ENCODE measurements at regions not wholly inside any gene's neighbourhood (a gene's known extent, or its start where the extent isn't known, plus 50 kb on each side); places are given as distances from the start of the nearest gene placed in this dataset.

- ChIA-PET POLR2A (no interaction called here), CTCF (no interaction called here)
- no peak overlapping the region for H3K27ac ChIP-seq (ENCODE audit: low read depth, low read length)
- no peak for DNase-seq (ENCODE audit: low read depth, low spot score)
- H3K4me3 ChIP-seq (ENCODE audit: low read depth, low read length) = no peak overlapping the region
- peaks cover 6% of the 10 kb centered on the region; the same call in 1 of the 2 replicates for H3K9me3 ChIP-seq (ENCODE audit: control insufficient read depth, insufficient read depth, low read length)
- H3K27me3 ChIP-seq (ENCODE audit: control insufficient read depth, insufficient read depth, low read length) = no peaks in the 10 kb centered on the region
- no peak for TF ChIP-seq CTCF (IDR thresholded peaks at IDR 0.05; ENCODE audit: low read depth, low read length)
Observed at GRCh38 chr3:110491413-110491812, 580.2 kb upstream of the NECTIN3 start.

GRCh38 chr3:110492876-110493275 lies 578.7 kb upstream of the NECTIN3 start:
- CTCF ChIA-PET = interaction anchor here (1.3 kb wide), 1 partner anchor 34 kb away, joined by 3 read pairs; no protein-coding TSS in a partner anchor
- no peaks in the 10 kb centered on the region for H3K9me3 ChIP-seq (ENCODE audit: control insufficient read depth, insufficient read depth, low read length)
- H3K4me3 ChIP-seq (ENCODE audit: low read depth, low read length) = no peak overlapping the region
- POLR2A ChIA-PET = no interaction called here
- H3K27me3 ChIP-seq (ENCODE audit: control insufficient read depth, insufficient read depth, low read length) = no peaks in the 10 kb centered on the region
- no peak overlapping the region for H3K27ac ChIP-seq (ENCODE audit: low read depth, low read length)
- DNase-seq (ENCODE audit: low read depth, low spot score) = no peak
- TF ChIP-seq CTCF (IDR thresholded peaks at IDR 0.05; ENCODE audit: low read depth, low read length) = no peak

- no peak overlapping the region for H3K4me3 ChIP-seq (ENCODE audit: low read depth, low read length)
- ChIA-PET CTCF (no interaction called here), POLR2A (no interaction called here)
- no peaks in the 10 kb centered on the region for H3K9me3 ChIP-seq (ENCODE audit: control insufficient read depth, insufficient read depth, low read length)
- H3K27me3 ChIP-seq (ENCODE audit: control insufficient read depth, insufficient read depth, low read length) = no peaks in the 10 kb centered on the region
- no peak for DNase-seq (ENCODE audit: low read depth, low spot score)
- no peak for TF ChIP-seq CTCF (IDR thresholded peaks at IDR 0.05; ENCODE audit: low read depth, low read length)
- no peak overlapping the region for H3K27ac ChIP-seq (ENCODE audit: low read depth, low read length)
Observed at GRCh38 chr3:110493438-110494092, 578.1 kb upstream of the NECTIN3 start.

GRCh38 chr3:110494093-110494490 lies 577.5 kb upstream of the NECTIN3 start:
- POLR2A ChIA-PET = no interaction called here
- CTCF ChIA-PET = no interaction called here

GRCh38 chr3:110494728-110495127 lies 576.9 kb upstream of the NECTIN3 start:
- ChIA-PET POLR2A (no interaction called here), CTCF (no interaction called here)
- DNase-seq (ENCODE audit: low read depth, low spot score) = no peak
- H3K9me3 ChIP-seq (ENCODE audit: control insufficient read depth, insufficient read depth, low read length) = no peaks in the 10 kb centered on the region
- no peak overlapping the region for H3K4me3 ChIP-seq (ENCODE audit: low read depth, low read length)
- H3K27me3 ChIP-seq (ENCODE audit: control insufficient read depth, insufficient read depth, low read length) = no peaks in the 10 kb centered on the region
- H3K27ac ChIP-seq (ENCODE audit: low read depth, low read length) = no peak overlapping the region
- no peak for TF ChIP-seq CTCF (IDR thresholded peaks at IDR 0.05; ENCODE audit: low read depth, low read length)

More at GRCh38 chr3:110494093-110494490, 577.5 kb upstream of the NECTIN3 start:
- H3K4me3 ChIP-seq (ENCODE audit: low read depth, low read length) = no peak overlapping the region
- no peak for TF ChIP-seq CTCF (IDR thresholded peaks at IDR 0.05; ENCODE audit: low read depth, low read length)
- H3K9me3 ChIP-seq (ENCODE audit: control insufficient read depth, insufficient read depth, low read length) = no peaks in the 10 kb centered on the region
- H3K27me3 ChIP-seq (ENCODE audit: control insufficient read depth, insufficient read depth, low read length) = no peaks in the 10 kb centered on the region
- no peak overlapping the region for H3K27ac ChIP-seq (ENCODE audit: low read depth, low read length)
- DNase-seq (ENCODE audit: low read depth, low spot score) = no peak

All from AG04450 (cell line).